HG02852 (cell line): ENCODE measurements at regions not wholly inside any gene's neighbourhood (a gene's known extent, or its start where the extent isn't known, plus 50 kb on each side); places are given as distances from the start of the nearest gene placed in this dataset.

ENCODE experiments used
- ATAC-seq: cut with Tn5 transposase; IDR thresholded peaks from one replicate; pipeline ENCODE4 v1.9.1; 2021; ENCODE audit warnings: mild to moderate bottlenecking, moderate library complexity; ENCODE audit not compliant: unreplicated experiment

DNA sequence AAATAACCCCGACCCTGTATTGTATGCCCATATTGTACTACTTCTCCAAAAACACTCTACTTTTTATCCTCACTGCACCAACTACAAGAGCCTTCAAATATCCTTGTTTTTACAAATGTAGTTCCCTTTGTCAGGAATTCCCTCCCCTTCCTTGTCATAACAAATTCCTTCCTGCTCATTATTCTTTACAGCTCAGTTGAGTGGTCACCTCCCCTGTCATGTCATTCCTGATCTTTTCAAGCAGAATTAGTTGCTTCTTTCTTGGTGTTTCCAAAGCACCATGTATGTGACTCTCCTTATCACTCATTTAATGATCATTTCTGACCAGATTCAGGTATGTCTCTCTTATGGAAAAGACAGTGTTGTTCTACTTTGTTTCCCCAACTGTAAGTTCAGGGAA is 194.2 kb upstream of the SMC2 start:
- no peak for ATAC-seq

DNA sequence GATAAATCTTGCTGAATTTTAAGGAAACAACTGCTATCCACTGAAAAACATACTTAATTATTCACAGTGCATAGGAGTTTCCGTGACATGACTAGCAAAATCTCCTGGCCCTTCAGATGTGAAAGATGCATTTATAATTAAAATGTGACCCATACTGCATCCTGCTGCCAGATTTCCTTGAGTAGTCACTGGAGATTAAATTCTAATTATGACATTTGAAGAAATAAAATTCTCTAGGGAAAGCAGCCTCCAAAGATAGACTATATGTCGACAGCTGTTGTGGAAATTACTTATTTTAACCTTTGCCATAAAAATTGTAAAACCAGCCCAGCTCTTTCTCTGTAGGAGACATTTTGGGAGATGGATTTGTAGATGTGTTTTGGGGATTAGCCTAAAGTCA is 193.6 kb upstream of the SMC2 start:
- ATAC-seq = no peak

DNA sequence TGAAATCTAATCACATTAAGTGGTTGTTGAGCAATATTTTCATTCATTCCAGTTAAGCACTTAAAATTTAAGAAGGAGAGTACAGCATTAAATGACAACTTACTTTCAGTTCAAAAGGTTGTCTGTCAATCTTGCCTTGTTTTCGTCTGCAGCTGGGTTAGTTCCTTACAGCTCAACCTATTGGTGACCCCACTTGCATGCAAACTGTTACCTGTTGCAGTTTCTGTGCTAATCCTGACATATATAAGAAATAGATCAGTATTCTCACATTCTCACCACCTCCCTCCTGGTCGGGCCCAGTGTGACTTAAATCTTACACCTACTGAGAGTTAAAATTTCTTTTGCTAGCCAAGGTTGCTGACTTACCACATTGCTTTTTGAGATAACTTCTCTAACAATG is 191.8 kb upstream of the SMC2 start:
- ATAC-seq = peak; percentile 67

DNA sequence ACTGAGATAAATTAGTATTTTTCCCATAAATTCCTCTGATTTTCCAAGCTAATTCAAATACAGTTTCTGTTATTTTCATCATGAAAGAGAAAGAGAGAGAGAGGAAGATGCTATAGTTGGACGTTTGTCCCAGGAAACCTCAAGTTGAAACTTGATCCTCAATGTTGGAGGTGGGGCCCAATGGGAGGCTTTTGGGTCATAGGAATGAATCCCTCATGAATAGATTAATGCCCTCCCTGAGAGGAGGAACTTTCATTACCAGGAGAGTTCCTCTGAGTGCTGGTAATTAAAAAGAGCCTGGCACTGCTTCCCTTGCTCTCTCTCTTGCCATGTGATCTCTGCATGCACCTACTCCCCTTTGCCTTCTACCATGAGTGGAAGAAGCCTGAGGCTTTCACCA is 189.9 kb upstream of the SMC2 start:
- ATAC-seq = no peak

DNA sequence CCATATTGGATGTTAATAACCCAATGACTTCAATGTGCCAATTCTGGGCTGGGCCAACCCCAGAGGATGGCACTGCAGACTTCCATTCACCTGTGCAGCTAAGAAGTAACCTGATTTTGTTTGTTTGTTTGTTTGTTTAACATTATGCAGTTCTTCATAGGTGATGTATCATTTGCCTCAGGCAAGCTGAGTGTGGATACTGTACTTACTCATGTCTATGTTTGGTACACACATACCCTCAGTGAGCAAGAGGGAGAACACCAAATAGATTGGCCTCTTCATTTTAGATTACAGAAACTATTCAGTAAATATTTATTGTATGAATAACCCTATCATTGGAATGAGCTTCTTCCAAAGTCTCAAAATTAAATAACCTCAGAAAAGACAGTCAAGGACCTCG is 180.2 kb upstream of the SMC2 start:
- no peak for ATAC-seq

DNA sequence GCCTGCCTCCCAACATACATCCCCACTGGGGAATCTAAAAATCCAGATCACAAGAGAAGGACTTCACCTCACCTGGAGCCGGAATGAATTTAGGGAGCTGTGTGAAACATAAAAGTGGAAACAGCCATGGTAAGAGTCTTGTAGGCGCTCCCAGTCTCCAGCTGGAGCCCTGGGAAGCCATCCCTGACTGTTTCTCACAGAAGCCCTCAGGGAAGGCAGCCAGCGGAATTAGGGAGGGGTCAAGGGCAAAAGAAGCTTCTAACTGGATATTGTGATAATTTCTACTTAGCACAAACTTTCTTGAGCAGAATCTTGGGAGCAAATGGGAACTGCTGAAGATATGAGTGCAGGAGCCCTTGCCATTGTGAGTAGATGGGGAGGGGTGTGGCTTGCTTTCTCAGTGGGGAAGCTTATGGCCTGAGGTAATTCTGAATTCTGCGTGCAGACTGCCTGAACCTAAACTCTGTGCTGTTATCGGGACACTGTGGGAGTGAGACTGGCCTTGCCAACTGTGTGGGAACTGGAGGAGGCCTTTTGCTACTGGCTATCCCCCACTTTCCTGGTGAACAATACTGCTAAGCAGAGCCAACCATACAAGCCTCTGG is 174.4 kb upstream of the SMC2 start:
- no peak for ATAC-seq

DNA sequence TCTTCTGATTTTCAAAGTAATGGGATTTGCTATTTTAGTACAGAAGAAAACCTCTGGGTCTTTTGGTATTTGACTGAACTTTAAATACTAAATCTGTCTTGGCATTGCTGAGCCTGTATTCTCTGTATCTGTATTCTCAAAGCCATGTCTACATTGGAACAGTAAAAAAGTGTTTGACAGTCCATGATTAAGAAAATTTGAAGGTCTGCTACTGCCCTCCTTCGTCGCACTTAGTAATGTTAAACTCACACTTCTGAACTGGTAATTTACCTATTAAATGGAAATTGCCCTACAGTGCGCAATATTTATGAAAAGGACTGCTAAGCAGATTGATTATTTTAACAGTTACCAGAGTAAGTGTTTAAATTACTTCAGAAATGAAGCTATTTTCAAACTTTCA is 165.7 kb upstream of the SMC2 start:
- ATAC-seq = no peak

DNA sequence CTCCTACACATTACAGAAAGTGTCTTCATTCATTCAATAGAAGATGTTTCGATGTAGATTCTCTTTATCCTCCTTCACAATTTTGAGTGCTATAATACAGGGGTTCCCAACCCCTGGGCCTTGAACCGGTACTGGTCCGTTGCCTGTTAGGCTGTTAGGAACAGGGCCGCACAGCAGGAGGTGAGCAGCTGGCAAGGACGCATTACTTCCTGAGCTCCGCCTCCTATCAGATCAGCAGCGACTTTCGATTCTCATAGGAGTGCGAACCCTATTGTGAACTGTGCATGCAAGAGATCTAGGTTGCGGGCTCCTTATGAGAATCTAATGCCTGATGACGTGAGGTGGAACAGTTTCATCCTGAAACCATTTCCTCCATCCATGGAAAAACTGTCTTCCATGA is 153.0 kb upstream of the SMC2 start:
- no peak for ATAC-seq

DNA sequence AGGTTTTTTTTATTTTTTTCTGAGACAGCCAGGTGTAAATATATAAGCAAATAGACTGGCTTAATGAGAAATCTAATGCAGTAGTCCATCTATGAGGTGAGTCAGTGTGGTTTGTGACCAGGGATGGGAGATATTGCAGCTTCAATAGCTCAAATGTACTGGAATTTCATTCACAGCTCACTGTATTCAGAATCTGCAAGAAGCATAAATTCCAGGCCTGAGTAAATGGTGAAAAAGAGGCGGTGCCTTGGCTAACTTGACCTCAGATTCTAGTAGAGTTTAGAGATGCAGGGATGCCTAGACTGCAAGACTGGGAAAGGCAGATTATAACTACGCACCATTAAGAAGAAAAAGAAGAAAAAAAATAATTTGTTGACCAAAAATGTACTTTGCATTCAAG is 151.9 kb upstream of the SMC2 start:
- ATAC-seq = no peak

DNA sequence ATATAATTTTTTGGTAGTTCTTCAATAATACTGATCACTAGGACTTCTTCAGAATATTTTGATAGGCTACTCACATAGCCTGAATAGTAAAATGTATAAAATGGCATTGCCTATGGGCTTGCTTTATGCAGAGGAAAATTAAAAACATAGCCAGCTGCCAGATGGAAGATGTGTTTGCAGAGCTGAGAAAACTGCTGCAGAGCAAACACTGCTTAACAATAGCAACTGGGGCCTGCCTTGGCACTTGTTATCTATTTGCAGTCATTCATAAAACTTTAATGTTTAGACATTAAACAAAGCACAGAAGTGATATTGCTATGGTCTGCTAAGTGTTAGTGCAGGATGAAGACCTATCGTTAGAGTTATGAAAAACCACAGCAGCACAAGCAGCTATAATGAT is 151.5 kb upstream of the SMC2 start:
- ATAC-seq = no peak

DNA sequence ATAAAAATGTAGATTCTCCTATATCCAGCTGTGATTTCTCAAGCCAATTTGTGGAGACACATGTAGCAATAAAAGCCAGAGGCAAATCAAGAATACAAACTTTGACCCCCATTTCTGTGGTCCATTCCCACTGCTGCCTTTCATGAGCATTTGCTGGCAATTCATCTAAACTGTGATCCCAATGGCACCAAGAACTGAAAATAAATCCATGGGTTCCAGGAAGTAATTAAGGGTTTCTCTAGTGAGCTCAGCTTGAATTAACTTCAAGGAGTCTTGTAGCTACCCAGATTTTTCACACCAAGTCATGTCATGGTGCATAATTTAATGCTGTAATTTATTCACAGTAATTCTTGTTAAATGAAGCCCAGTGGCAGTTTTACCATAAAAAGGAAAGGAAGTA is 145.0 kb upstream of the SMC2 start:
- no peak for ATAC-seq

DNA sequence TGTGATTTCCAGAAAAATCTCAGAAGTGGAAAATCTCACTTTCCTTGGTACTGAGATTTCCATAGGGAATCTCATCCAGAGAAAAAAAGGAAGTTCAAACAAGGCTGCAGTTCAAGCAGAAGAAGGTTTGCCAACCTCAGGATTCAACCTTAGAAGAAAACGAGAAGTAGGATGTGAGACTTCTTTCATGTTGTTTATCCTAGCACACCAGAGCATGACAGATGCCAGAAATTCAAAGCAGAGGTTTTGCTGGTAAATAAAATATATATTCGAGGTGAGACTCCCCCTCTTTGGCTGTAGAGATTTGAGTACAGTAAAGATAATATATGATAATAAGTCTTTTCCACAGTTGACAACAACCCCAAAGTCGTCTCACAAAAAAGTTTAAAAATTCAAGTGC is 116.9 kb upstream of the SMC2 start:
- ATAC-seq = peak; percentile 59

DNA sequence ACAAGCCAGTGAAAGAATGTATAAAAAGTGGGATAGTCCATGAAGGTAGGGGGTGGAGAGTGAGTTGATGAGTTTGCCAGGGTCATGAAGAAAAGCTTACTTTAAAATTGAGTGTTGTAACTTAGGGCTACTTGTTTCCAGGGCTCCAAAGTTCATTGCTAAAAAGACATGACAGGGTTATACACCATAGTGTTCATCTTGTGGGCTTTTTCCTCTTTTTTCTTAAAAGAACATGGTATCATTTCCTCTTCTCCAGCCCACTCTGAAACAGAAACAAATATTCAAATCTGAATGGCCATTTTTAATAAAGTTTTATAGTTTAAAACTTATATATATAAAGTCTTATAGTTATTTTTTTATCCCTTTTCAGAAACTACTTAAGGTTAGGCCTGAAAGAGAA is 115.7 kb upstream of the SMC2 start:
- ATAC-seq = no peak

DNA sequence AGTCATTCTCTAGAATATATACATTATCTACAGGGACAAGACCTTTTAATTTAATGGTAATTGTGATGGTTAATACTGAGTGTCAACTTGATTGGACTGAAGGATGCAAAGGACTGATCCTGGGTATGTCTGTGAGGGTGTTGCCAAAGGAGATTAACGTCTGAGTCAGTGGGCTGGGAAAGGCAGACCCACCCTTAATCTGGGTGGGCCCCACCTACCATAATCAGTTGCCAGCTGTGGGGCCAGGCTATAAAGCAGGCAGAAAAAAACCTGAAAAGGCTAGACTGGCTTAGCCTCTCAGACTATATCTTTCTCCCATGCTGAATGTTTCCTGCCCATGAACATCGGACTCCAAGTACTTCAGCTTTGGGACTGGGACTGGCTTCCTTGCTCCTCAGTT is 112.2 kb upstream of the SMC2 start:
- ATAC-seq = no peak

DNA sequence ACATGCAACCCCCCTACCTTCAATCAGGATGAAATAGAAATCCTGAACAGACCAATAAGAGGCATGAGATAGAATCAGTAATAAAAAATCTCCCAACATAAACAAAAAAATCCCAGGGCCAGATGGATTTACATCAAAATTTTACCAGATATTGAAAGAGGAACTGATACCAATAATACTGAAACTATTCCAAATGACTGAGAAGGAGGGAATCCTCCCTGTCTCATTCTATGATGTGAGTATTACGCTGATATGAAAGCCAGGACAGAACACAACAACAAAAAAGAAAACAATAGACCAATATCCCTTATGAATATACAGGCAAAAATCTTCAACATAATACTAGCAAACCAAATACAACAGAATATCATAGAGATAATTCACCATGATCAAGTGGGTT is 109.0 kb upstream of the SMC2 start:
- ATAC-seq = no peak

DNA sequence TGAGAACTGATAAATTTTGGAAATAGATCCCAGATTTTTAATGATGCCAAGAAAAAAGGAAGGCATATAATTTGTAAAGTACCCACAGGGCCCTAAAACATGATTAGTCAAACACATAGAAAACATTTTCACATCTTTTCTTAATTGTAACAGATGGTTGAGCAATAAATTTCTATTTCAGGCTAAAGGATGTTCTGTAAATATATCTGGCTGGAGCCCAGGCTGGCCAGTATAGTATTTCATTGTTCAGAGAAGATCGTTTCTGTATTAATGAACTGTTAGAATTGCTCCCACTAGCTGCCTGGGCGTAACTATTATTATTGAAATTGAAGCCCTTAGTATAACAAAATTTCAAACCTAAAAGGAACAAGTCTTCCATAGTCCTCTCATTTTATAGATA is 105.3 kb upstream of the SMC2 start:
- ATAC-seq = no peak

DNA sequence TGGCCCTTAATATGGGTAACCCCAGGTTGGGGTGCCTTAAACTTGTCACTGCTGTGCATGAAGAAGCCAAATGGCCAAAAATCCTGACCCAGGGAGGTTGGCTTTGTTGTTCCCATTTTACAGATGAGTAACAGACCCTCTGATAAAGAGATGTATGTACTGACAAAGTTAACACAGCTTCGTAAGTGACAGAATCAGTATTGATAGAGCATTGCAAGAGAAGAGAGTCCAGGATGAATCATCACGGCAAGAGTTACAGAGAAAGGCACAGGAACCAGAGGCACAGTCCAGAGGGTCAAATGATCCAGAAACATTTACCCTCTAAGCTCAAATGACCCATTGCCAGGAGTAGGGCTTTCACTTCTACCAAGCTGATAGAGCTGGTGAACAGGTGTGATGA is 103.8 kb upstream of the SMC2 start:
- ATAC-seq = no peak

DNA sequence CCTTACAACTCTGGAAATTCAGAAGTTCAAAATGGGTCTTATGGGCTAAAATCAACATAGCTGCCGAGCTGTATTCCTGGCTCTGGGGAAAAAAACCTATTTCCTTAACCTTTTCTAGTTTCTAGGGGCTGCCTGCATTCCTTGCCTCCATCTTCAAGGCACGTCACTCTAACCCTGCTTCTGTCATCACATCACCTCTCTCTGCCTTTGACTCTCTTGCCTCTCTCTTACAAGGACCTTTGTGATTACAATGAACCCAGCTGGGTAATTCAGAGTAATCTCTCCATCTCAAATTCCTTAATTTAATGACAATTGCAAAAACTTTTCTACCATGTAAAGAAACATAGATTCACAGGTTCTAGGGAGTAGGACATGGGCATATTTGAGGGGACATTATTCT is 103.1 kb upstream of the SMC2 start:
- ATAC-seq = no peak

DNA sequence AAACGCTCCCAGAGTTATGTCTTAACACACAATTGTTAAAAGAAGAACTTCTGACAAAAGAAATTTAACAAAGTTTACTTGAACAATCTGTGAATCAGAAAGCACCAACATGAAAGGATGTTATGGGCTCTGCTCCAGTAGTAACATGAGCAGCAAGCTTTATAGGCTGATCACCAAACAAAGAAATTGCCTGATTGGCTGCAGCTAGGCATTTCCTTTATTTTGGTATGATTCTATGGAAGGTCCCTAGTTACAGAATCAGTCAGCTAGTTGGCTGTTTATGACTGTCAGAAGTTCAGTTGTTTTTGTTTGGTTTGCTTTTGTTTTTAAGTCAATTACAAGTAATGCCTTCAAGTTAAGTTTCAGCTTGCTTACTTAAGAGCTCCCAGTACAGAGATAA is 102.4 kb upstream of the SMC2 start:
- ATAC-seq = peak; percentile 87

DNA sequence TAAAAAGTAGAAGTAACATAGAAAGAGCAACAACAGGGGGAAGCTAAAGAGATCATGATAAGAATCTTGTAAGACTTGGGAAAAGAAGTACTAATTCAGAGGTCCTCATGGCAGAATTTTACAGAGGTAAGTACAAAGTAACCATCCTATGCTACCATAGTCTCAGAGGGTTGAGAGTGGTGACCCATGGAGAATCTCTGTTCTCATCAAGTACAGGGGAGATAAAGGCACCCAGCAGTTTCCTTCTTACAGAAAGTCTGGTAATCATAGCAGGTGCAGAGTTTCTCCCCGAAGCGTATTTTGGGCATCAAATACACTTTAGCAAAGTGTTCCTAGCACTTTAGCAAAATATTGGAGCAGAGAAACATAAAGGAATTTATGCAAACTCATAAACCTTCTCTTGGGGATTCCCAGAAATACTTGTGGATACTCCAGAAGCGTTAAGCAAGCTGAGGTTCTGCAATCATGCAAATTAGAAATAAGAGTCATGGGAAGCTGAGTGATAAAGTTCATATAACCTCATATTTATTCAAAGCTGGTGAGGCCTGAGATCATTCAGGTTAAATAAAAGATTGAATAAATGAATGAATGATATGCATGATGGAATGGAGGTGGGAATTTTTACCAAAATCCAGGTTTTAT is 101.0 kb upstream of the SMC2 start:
- ATAC-seq = no peak

DNA sequence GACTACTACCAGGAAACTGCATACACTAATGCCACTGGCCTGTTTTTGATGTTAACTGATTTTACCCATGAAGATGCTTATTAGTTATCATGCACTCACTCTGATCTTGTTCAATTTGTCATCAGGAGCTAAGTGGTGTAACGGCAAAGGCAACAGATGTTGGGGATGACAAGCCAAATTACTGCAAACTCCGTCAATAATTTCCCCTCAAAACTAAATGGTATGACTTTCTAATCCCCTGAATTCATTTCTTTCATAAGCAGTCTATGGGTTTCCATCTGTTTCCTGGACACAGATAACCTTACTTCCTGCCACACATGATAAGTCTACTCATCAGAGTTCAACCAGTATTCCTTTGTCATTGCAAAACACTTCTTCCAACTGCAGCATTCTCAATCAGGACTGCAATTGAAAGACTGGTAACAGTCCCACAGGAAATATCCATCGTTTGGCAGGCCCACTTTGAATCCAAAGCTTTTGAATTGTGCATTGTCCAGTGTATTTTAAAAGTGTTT is 96.2 kb upstream of the SMC2 start:
- ATAC-seq = no peak

DNA sequence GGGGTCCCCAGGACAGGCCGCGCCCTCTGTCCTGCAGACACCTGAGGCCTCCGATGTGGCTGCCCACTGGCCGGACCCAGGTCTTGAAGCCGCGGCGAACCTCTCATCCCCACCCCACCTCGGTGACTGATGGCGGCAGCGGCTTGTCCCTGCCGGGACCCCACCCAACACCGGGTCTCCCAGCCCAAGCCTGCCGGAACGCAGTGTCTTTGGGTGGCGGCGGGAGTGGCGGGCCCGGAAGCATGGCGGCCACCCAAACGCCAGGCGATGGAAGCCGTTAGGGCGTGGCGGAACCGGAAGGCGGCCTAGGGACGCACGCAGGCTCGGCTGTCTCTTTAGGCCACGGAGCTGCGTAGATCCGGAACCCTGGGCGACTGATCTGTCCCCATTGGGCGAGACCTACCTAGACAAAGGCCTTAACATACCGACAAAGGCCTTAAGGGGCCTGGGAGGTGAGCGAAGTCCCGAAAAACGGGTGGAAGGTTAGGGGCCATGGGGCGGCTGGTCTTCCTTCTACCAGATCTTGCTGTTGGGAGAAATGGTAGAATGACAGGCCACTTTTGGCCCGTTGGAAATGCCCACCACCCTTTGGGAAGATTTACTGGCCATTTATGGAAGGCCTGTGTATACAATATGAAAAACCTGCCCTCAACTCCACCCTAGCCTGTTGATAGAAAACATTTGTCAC is 94.6 kb upstream of the SMC2 start:
- no peak for ATAC-seq
